ENCODE measurements at regions not wholly inside any gene's neighbourhood (a gene's known extent, or its start where the extent isn't known, plus 50 kb on each side); places are given as distances from the start of the nearest gene placed in this dataset.
"Not testable (repeated sequence)": the region's sequence is repeated elsewhere in the genome, so short reads cannot be mapped to it uniquely, and the experiment has no call there.

GRCh38 chr2:88802026-88802425, 110.6 kb downstream of the RPIA start:
- in situ Hi-C loops (cut with HindIII; ENCODE audit: low sequenced_read_pairs) = not testable (repeated sequence)

- in situ Hi-C loops (cut with HindIII; ENCODE audit: low sequenced_read_pairs) = no loop called here
Observed at GRCh38 chr2:88807237-88807962, 115.9 kb downstream of the RPIA start.

GRCh38 chr2:88808083-88808482, 116.6 kb downstream of the RPIA start:
- in situ Hi-C loops (cut with HindIII; ENCODE audit: low sequenced_read_pairs) = no loop called here

GRCh38 chr2:88808652-88809051, 117.2 kb downstream of the RPIA start:
- in situ Hi-C loops (cut with HindIII; ENCODE audit: low sequenced_read_pairs) = no loop called here

- in situ Hi-C loops (cut with HindIII; ENCODE audit: low sequenced_read_pairs) = no loop called here
Observed at GRCh38 chr2:88809216-88809615, 117.7 kb downstream of the RPIA start.

- in situ Hi-C loops (cut with HindIII; ENCODE audit: low sequenced_read_pairs) = no loop called here
Observed at GRCh38 chr2:88810017-88810416, 118.5 kb downstream of the RPIA start.

- in situ Hi-C loops (cut with HindIII; ENCODE audit: low sequenced_read_pairs) = no loop called here
Observed at GRCh38 chr2:88810488-88810887, 119.0 kb downstream of the RPIA start.

- in situ Hi-C loops (cut with HindIII; ENCODE audit: low sequenced_read_pairs) = no loop called here
Observed at GRCh38 chr2:88811233-88811632, 119.8 kb downstream of the RPIA start.

GRCh38 chr2:88811681-88812080, 120.2 kb downstream of the RPIA start:
- in situ Hi-C loops (cut with HindIII; ENCODE audit: low sequenced_read_pairs) = no loop called here

GRCh38 chr2:88813612-88814011, 122.1 kb downstream of the RPIA start:
- in situ Hi-C loops (cut with HindIII; ENCODE audit: low sequenced_read_pairs) = no loop called here

GRCh38 chr2:88815282-88815681, 123.8 kb downstream of the RPIA start:
- in situ Hi-C loops (cut with HindIII; ENCODE audit: low sequenced_read_pairs) = no loop called here

- in situ Hi-C loops (cut with HindIII; ENCODE audit: low sequenced_read_pairs) = no loop called here
Observed at GRCh38 chr2:88815697-88816096, 124.2 kb downstream of the RPIA start.

- in situ Hi-C loops (cut with HindIII; ENCODE audit: low sequenced_read_pairs) = no loop called here
Observed at GRCh38 chr2:88818381-88818780, 126.9 kb downstream of the RPIA start.

GRCh38 chr2:88824951-88825350, 133.5 kb downstream of the RPIA start:
- in situ Hi-C loops (cut with HindIII; ENCODE audit: low sequenced_read_pairs) = no loop called here

- in situ Hi-C loops (cut with HindIII; ENCODE audit: low sequenced_read_pairs) = no loop called here
Observed at GRCh38 chr2:88826399-88826798, 134.9 kb downstream of the RPIA start.

GRCh38 chr2:88827821-88828220, 136.3 kb downstream of the RPIA start:
- in situ Hi-C loops (cut with HindIII; ENCODE audit: low sequenced_read_pairs) = no loop called here

GRCh38 chr2:88828397-88829137, 137.1 kb downstream of the RPIA start:
- in situ Hi-C loops (cut with HindIII; ENCODE audit: low sequenced_read_pairs) = no loop called here

- in situ Hi-C loops (cut with HindIII; ENCODE audit: low sequenced_read_pairs) = loop anchor here (5.0 kb wide), 1 partner anchor 83 kb away; no protein-coding TSS in a partner anchor
Observed at GRCh38 chr2:88829607-88830463, 138.4 kb downstream of the RPIA start.

- in situ Hi-C loops (cut with HindIII; ENCODE audit: low sequenced_read_pairs) = loop anchor here (5.0 kb wide), 1 partner anchor 84 kb away; no protein-coding TSS in a partner anchor
Observed at GRCh38 chr2:88831071-88831791, 139.8 kb downstream of the RPIA start.

GRCh38 chr2:88831792-88832248, 140.3 kb downstream of the RPIA start:
- in situ Hi-C loops (cut with HindIII; ENCODE audit: low sequenced_read_pairs) = loop anchor here (5.0 kb wide), 1 partner anchor 85 kb away; no protein-coding TSS in a partner anchor
